SIG-M5 (cell line): ENCODE measurements at regions not wholly inside any gene's neighbourhood (a gene's known extent, or its start where the extent isn't known, plus 50 kb on each side); places are given as distances from the start of the nearest gene placed in this dataset.

Source experiments
- DNase-seq: peaks from one replicate; lab custom pipeline; 2025; lab: John Stamatoyannopoulos, UW

GRCh38 chr17:77771587-77771986 lies 186.9 kb upstream of the TNRC6C start:
- DNase-seq = no peak

DNA sequence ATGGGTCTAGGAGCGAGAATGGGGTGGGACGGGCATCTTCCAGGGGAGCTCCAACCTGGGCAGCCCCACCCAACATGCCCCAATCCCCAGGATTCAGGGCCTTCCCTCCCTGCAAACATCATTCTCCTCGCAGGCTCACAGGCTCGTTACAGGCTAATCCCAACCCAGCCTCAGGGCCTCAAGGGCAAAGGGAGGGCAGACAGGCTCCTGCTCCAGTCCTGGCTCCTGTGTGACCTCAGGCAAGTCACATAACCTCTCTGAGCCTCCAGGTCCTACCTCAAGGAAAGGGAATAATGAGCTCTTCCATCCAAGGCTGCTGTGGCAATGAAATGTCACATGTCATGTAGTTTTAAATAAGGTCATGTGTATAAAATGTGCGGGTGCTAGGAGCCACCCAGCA lies 186.5 kb upstream of the TNRC6C start:
- DNase-seq = no peak

GRCh38 chr17:77772461-77772897 lies 186.0 kb upstream of the TNRC6C start:
- no peak for DNase-seq

DNA sequence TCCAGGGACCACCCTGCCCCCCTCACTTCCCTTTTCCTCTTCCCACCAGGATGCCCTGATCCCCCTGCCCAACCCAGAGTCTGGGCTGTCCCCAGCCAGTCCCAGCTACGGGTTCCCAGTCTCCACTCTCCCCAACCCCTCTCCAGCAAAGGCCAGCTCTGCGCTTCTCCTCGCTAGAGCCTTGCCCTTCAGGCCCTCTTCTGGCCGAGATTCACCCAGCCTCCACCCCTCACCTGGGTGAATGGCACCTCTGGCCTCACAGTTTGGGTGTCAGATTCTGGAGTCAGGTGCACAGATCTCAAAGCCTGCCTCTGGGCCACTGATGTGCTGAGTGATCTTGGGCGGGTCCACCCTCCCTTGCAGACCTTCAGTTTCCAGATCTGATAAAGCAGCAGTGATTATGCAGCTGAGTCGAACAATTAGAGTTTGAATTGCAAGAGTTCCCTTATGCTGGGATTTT lies 185.6 kb upstream of the TNRC6C start:
- DNase-seq = no peak

- no peak for DNase-seq
These were observed 184.3 kb upstream of the TNRC6C start for GRCh38 chr17:77774182-77774581.

DNA sequence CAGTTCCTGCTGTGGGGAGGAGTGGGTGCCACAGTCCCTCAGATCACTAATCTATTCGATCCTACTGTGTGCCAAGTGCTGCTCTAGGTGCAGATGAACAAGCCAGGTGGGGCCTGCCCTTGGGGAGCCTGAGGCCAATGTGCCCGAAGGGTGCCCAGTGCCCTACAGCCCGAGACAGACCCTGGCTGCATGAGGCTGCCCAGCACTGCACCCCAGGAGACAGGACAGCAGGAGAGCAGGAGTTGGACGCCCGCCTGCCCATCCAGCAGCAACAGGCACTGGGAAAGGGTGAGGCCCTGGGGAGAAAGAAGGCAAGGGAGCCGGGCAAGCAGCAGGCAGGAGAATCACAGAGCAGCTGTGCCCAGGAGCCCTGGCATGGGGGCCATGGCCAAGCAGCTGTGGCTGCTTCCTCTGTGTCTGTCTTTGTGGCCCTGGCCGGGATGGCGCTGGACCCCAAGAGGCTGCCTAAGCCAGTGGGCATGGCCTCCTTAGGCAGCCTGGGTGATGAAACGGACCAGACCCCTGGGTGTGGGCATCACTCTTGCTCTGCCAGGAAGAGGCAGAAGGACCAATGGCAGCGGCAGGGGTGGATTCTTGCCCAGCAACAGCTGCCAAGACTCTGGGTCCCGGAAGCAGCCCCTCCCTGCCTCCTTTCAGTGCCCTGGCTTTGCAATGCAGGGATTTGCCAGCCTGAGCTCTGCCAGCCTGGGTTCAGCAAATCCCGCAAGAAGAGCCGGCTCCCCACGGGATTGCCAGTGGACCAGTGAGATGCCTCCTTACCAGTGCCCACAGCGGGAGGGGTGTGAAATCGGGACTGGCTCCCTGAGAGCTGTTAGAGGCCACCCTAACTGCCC lies 179.6 kb upstream of the TNRC6C start:
- DNase-seq = no peak

DNA sequence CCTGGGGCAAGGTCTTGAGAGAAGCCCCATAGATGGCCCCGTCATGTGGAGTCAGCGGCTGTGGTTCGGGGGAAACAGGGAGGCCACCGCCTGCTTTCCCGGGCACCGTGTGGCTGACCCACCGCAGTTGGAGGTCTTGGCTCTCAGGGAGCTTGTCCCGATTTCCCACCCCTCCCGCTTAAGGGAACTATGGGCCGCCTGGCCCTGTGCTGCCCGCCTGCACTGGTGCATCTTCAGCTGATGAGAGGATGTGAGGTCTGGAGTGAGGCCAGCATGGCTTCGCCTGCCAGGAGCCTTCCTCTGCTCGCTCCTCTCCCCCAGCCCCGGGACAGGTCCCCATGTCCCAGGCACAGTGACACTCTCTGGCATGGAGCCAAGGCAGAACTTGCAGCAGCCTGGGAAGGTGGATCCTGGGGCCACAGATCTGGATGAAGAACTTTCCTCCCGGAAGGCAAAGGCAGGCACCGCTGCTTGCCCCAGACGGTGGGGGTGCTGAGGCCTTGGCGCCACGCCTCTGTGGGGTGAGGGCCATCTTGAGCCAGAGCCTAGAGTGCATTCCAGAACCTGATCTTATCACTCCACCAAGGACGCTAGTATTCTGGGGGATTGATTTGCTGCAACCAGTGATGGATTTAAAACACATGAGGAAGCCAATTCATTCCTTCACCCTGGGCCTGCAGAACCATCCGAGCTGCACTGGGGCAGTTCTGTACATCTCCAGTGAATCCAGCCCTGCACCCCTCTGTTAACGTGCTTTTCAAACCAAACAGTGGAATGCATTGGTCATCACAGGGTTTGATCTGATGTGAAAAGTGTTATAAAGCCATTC lies 178.6 kb upstream of the TNRC6C start:
- no peak for DNase-seq

DNA sequence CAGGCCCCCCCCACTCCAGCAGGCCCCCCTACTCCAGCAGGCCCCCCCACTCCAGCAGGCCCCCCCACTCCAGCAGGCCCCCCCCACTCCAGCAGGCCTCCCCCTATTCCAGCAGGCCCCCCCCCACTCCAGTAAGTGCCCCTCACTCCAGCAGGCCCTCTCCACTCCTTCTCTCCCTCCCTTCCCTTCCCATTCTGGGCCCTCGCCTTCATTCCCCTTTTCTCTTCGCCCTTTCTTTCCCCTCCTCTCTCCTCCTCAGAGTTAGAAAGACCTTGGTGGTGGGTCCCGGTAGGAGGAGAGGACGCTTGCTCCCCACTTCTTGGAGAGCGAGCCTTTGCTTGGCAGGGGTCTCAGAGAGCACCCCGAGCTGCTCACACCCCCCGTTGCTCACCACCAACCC lies 177.0 kb upstream of the TNRC6C start:
- no peak for DNase-seq

- no peak for DNase-seq
These were observed 176.3 kb upstream of the TNRC6C start for GRCh38 chr17:77782201-77782600.

GRCh38 chr17:77782611-77783010 lies 175.9 kb upstream of the TNRC6C start:
- DNase-seq = no peak

DNA sequence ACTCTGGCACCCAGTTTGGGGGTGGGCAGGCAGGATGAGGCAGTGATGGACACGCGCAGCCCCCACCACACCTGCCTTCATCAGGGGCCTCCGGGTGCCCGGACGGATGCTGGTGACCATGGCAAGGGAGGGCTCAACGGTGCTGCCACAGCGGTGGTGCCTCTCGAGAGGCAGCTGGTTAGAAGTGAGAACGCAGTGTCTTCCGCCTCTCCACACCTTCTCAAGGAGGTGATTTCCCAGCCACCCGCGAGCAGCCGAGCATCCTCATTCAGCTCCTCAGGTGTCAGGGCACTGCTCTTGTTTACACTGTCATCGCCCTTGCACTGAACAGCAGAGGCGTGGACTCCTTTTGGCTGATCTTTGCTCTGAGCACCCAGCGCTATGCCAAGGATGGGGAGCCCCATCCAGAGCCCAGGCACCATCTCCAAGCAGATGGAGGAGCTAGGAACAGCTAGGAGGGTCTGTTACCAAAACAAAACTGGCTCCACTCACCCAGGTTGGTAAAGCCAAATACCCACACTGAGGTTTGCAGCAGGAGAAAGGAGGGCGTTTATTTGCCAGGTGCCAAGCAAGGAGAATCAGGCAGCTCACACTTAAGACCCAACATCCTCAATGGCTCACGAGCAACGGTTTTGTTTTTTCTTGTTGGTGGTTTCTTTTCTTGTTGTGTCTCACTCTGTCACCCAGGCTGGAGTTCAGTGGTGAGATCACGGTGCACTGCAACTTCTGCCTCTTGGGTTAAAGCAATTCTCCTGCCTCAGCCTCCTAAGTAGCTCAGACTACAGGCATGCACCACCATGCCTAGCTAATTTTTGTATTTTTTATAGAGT lies 174.3 kb upstream of the TNRC6C start:
- no peak for DNase-seq

DNA sequence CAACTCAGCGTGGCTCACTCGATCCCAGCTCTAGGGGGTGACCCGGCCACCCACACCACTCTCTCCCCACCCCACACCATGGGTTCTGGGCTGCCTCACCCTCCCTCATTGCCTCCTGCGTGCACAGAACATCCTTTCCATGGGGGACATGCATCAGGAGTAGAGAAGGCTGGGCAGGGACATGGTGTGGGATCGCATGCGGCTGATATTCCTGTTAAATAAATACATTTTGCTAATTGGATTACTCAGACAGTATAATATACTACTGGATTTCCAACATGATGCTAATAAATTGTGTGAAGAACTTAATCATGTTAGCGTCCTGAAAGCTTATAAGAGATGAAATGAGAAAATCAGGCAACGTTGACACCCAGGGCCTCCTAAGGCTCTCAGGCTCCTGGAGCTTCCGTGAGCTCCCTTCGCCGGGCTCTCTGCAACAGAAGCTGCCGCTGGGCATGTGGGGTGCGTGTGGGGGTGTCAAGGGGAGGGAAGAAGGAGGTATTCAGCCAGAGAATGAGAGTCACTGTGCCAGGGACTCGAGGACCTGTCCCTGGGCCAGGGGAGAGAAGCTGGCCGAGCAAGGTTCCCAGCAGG lies 173.1 kb upstream of the TNRC6C start:
- DNase-seq = no peak

DNA sequence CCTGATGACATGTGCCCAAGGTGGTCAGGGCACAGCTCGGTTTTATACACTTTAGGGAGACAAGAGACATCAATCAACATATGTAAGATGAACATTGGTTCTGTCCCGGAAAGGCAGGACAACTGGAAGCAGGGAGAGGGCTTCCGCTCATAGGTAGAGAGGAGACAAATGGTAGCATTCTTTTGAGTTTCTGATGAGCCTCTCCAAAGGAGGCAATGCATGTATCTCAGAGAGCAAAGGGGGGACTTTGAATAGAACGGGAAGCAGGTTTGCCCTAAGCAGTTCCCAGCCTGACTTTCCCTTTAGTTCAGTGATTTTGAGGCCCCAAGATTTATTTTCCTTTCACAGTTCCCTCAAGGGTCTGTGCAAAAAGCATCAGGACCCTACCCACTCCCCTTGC lies 172.4 kb upstream of the TNRC6C start:
- DNase-seq = no peak

DNA sequence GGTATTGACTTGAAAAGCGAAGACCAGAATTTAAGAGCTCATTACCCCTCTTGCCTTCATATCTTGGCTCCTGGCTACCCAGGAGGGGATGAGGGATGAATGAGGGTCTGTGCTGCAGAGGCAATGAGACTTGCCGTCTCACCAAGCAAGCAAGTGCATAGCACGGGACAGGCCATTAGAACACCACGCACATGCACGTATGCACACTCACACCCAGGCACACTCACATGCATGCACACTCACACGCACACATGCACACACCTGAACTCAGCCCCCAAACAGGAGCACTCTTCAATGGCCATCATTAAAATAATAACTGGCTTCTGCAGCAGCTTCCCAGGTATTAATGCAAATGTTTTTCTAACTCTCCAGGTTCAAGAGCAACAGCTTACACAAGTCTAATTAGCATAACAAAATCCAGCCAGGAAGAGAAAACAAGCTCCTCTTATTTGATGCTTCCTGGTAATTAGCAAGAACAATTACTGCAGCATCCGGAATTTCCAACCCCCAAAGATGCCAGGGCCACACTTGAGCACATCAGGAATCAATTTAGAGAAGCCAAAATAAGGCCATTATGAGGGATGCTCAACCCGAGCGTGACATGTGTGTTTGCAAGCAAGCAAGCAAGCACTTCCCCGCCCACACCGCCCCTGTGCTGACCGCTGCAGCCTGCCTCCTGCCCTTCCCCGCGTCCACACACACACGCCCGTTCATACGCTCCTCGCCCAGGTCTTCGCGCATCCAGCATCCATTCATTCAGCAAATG lies 171.6 kb upstream of the TNRC6C start:
- no peak for DNase-seq

- no peak for DNase-seq
These were observed 168.2 kb upstream of the TNRC6C start for GRCh38 chr17:77790143-77790829.

DNA sequence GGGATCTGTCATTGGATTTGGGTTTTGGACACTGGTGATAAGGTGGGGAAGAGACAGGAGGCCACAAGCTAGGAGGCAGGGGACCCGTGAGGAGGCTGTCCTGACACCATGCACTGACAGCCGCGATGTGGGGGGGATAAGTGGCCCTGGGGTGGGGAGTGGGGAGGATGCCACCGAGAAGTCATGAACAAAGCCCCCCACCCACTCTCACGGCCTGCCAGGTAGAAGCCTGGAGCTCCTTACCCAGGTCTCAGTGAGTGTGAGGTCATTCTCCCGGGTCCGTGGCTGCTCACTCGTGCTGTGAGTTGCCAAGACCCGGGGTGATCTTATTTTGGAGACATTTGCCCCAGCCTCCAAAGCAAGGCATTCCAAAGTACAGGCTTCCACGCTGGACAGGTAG lies 165.9 kb upstream of the TNRC6C start:
- DNase-seq = no peak

GRCh38 chr17:77793146-77793970 lies 165.1 kb upstream of the TNRC6C start:
- no peak for DNase-seq

- no peak for DNase-seq
These were observed 164.6 kb upstream of the TNRC6C start for GRCh38 chr17:77793971-77794235.

- DNase-seq = no peak
These were observed 163.7 kb upstream of the TNRC6C start for GRCh38 chr17:77794846-77795245.

GRCh38 chr17:77795685-77796084 lies 162.8 kb upstream of the TNRC6C start:
- no peak for DNase-seq
